CD4-positive, alpha-beta T cell treated with Interleukin-17A for 1 hour (primary cell): ENCODE measurements at regions not wholly inside any gene's neighbourhood (a gene's known extent, or its start where the extent isn't known, plus 50 kb on each side); places are given as distances from the start of the nearest gene placed in this dataset.

Experiments used
- DNase-seq: peaks from one replicate; pipeline ENCODE4 v3.0.0-alpha.2; 2020

DNA sequence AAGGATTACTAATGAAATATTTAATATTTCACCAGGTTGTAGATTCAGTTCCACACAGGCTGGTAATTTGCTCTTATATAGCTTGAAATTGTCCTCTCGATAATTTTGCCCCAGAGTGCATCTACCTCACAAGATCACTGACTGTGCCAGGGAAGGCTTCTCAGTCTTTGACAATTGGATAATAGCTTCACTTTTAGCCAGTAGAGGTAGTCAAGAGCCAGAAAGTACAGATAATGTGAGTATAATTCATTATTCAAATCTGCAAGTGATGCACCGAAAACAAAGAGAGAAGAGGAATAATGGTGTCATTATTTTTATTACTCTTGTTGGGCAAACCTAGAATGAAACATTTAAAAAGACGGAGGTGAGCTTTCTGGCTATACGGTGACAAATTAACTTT is 292.8 kb downstream of the EN1 start:
- DNase-seq, result no peak

DNA sequence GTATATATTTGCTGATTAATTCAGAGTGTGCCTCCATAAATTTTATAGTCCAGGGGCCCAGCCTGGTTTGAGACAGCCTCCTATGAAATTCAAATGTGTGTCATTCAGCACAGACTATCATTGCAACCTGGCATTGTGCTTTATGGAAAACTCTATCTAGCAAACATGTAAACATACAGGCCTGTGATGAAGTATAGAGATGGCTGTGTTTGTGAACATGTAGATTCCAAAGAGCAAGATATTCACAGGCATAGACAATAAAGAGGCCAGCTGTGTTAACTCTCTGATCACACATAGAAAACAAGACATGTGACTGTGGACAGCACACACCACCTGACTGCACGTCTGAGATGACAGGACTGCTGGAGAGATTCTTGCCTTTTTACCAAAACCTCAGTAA is 297.9 kb downstream of the EN1 start:
- DNase-seq, result no peak

DNA sequence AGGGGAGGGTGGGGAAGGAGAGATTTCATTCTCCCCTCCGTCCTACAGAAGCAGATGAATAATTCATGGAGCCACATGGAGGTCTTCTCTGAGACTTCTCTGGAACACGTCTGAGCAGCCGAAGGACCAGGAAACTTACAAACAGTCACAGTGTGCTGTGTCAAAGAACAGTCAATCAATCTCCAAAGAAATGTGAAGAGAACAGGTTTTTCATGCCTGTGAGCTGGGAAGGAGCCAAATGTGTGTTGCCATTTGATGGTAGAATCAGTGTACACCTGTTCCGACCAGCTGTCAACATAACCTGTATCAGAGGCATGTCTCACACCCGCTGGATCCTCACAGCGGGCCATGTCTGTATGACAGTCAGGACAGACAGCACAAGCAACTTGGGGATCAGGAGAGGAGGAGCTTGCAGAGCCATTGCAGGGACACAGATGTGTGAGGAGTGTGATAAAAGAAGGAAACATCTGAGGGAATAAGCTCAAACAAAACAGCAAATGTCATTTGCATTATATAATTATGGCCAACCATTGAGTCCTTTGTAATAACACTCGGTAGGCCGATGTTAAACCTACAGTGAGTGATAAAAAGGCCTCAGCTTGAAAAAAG is 298.5 kb downstream of the EN1 start:
- DNase-seq, result no peak

DNA sequence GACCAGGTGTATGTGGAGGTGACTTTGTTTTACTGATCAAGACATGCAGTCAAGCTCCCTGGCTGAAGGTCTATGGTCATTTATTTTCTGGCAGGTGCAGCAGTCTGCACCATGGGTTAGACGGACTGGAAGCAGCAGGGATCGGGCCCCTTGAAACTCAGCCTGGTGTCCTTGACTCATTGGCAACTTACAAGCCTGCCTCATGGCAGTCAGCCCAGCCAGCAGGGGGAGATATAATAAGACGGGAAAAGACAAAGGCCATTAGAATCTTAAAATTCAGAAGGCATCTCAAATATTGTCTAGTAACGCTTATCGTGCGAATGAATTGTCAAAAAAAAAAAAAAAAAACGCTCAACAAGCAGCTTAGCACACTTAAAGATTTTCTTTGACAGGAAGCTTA is 308.2 kb downstream of the EN1 start:
- DNase-seq, result no peak

DNA sequence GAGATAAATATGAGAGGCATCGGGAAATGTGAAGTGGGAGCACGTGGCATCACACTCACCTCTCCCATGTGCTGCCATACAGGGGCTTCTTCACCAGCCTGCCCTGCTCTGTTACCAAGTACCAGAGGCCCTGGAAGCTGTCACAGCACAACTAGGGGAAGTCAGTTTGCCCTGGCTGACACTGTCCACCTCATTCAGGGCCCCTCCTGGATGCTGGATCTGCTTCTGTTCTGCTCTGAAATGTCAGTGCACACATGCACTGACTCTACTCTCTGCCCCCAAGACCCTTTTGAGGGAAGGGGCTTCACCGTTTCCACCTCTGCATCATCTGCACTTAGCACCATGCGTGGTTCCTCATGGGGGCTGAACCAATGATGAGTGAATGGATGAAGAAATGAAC is 311.1 kb downstream of the EN1 start:
- DNase-seq, result no peak

DNA sequence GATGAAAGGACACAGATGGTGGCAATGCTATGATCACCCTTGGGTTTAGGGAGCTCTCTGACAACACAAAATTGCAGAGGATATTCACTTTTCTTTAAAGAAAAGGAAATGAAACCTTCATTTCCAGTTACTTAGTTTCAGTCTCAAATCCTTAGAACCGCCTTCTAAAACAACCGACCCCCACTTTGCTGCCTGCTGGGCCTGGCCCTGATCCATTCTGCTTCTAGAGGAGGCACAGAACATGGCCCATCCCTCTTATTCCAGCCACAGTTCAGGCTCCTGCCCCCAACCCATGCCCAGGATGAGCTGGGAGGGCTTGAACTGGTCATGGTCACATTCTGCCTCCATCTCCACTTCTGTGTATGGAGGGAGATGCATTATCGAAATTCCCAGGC is 311.6 kb downstream of the EN1 start:
- DNase-seq, result no peak

DNA sequence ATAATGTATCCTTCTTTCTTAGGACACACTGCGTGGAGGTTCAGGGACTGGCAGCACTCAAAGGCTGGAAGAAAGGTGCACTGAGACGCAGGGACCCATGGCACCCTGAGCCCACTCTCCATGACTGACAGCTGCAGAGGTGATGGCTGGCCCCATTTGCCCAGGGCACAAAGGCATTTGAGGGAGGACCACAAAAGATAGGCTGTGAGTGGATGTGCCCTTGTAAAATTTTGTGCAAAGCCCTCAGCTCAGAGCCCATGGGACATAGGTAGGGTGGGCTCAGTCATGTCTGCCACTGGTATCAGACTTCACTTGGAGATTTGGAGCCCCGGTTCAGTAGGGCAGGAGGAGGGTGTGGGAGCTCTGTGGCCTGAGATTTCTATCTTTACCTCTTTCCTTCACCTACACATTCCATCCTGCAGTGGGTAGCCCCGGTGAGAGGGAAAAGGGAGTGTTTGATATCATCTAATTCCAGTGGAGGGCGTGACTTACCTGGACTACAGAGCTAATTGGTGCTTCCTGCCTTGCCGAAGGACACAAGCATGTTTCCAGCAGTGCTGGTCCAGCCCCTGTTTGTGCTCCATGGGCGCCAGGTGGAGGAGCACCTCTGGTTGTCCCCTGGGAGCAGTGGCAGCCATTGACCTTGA is 312.2 kb downstream of the EN1 start:
- no peak for DNase-seq

DNA sequence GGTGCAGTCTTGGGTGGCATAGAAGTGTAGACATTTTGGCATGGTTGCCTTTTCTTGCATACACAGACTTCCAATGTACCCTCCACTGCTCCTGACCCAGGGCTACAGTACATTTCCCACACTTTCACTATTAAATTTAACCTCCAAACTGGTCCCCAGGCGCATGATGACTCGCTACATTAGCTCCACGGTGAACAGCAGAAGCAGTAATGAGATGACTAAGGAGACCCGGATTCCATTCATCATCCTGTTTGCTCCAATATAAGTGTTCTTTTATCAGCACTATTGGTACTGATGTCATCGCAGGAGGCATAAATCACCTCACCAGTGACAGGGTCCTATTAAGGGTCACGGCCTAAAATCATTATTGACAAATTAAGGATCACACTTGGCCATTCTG is 316.5 kb downstream of the EN1 start:
- no peak for DNase-seq

DNA sequence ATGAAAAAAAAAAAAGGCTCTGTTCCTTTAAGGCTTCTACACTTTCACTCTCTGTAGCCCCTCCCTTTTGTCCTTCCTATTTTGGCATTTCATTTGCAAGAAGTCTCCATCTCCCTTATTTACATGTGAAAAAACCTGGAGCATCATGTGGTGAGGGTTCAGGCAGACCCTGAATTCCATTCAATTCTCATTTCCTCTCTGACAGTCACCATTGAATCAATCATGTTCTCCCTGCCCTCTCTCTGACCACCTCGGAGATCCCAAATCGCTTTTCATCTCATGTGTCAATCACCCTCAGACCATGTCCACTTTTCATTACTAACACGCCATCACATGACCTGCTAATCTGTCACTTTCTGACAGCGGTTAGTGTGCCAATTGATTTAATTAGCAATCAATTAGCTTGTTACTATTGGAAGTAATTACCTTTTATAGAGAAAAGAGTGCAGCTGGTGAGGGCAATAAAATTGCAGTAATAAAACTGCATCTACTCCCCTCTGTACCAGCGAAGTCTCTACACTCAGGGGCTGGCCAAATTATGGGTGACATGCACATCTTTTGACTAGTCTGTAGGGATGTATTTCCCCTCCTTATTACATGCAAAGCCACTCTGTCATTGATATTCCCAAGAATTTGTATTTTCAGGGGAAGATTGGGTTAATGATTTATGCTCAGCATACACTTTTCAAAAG is 317.4 kb downstream of the EN1 start:
- no peak for DNase-seq

DNA sequence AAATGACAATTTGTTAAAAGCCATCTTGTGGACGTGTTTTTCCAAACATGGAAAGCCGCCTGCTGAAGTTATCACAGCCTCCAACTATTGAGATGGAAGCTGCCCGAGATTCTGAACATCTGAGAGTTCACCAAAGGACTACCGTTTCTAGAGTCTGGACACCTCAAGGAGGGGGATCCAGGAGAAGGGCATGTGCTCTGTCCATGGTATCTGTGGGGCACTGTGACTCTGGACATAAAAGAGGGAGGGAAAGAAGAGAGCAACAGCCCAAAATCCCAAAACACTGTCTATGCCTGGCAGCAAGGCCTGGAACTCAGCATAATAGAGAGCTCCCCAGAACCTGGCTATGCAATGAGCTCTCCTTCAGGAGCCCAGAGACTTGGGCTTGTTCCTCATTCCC is 319.9 kb downstream of the EN1 start:
- DNase-seq, result no peak

DNA sequence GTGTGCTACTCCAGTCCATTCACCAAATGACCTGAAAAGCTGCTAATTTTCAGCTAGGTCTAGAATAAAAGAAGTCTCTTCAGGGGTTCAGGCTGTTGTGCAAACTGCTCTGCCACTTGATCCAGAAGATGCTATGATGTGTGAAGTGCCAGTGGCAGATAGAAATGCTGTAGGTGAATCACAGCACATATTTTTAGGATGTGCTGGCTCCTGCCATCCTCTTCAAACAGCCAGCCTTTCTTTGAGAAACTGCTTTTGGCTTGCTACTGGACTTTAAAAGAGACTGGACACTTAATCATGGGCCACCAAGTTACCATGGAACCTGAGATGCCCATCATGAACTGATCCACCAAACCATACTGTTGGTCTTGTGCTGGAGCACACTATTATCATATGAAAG is 322.1 kb downstream of the EN1 start:
- no peak for DNase-seq

DNA sequence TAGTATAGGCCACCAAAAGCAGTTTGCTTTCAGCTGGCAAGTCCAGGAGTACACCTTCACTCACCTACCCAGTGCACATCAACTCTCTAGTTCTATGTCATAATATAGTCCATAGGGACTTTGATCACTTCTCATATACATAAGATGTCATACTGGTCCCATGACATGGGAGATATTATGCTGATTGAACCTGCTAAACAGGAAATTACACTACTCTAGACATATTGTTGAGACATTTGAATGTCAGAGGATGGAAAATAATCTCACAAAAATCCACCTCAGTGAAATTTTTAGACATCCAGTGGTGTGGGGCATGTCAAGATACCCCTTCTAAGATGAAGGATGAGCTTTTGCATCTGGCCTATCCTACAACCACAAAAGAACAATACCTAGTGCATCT is 322.5 kb downstream of the EN1 start:
- DNase-seq, result no peak

DNA sequence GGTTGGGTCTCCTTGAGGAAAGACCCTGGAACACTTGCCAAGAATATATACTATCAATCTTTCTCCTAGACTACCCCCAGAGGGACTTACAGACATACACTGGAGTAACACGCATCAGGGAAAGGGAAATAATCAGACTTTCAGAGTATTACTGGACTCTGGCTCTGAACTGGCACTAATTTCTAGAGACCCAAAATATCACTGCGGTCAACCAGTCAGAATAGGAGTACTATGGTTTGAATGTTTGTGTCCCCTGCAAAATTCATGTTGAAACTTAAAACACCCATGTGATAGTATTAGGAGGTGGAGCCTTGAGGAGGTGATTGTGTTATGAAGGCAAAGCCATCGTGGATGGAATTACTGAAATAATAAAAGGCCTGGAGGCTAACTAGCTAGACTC is 323.7 kb downstream of the EN1 start:
- DNase-seq, result no peak

DNA sequence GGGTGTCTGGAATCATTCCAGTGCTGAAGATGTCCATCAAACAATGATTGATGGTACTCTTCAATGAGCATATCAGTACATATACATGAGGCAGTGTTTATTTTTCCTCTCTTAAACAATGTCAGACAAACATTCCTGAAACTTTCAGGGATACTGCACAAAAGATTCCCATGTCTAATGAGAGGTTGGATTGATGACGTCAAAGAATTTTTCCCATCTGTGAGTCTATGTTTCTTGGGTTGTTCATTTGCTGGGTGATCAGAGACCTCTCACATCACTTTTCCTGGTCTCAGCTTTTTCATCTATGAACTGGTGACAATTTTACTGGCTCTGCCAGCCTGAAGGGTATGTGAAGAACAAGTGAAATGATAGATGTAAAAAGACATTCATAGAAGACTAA is 325.5 kb downstream of the EN1 start:
- DNase-seq, result no peak

DNA sequence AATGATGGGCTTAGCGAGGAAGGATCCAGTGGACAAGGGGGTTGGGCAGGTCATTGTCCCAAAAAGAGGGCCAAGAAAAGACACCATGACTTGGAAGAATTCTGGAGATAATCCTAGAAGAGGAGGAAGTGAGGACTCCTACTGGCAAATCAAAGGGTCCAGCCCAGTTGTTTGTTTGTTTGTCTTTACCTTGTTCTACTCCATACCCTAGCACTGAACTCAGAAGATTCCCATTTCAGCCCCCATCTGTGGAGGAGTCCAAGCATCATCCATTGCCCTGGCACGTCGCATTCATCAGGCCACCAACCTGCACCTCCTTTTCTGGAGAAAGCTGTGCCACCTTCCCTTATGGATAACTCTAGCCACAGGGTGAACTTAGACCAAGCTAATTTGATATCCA is 326.2 kb downstream of the EN1 start:
- no peak for DNase-seq

DNA sequence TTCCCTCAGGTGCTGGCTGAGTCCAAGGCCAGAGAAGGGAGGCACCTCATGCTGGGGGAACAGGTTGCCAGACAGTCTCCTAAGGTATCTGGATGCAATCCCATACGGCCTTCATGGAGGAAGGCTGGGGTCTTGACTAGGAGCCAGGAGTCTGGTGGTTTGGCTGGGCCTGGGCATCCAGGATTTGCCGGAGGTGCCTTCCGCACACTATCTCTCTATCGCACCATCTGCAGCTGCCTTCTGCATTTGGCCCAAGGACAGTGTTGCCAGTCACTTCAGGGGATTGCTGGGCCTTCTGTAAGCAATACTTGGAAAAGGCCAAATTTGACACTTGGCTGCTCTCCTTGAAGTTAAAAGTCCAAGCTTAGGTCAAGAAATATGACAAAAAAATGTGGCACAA is 327.2 kb downstream of the EN1 start:
- DNase-seq, result no peak

DNA sequence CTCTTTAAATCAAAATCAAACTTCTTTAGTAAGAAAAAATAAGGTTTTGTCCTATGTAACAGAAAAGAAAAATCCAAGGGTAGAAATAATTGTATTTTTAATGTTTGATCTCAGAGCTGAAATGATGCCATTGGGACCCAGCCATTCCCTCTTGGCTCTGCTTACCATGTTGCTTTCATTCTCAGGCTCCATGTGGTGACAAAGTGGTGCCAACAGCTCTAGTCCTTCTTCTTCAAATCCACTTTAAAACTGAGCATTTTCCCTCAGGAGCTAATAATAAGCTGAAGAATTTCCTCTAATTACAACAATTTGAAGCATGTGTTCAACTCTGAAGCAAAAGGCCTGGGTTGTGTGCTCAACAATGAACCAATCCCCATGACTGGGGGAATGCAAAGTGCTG is 327.9 kb downstream of the EN1 start:
- DNase-seq, result no peak

DNA sequence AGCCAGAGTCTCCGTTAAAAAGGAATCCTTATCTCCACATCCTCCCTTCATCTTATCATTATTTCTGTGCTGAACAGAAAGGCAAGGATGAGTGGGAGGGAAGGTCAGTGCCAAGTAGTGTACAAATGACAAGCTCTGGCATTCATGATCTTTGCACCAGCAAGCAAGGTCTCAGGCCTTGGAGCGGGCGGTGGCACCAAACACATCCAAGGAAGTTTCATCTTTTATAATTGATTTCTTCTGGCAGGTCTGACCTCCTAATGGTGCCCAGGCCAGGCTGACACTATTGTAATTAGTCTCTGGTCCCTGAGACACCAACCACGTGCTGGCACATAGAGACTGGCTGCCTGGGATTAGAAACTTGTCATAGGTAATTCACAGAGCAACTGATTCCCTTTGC is 336.6 kb downstream of the EN1 start:
- DNase-seq, result no peak

DNA sequence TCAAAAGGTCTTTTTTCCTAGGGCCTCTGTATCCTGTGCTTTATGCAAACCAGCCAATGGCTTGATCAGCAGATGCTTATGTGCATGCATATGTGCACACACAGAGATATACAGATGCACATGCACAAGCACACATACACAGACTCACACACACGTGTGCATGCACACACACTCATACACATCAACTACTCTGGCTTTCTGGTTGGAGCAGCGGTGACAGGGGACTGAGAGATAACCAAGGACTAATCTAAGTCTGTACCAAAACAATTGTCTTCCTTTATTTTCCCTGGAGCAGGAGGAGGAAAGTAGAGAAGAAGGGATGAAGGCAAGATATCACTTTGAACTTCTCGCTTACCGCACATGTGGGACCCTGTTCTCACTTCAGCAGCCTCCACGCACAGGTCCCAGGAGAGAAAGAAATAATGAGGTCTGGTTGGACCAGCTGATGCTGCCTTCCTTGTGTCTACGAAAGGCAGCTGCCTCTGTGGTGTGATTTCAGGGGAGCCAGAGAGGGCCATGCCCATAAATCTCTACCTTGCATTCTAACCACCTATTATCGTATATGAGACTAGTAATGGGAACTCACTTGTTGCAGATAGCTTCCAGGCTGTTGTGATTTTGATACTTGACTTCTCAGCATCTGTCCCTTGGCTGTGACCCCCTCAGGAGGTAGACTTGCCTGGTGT is 338.0 kb downstream of the EN1 start:
- no peak for DNase-seq

DNA sequence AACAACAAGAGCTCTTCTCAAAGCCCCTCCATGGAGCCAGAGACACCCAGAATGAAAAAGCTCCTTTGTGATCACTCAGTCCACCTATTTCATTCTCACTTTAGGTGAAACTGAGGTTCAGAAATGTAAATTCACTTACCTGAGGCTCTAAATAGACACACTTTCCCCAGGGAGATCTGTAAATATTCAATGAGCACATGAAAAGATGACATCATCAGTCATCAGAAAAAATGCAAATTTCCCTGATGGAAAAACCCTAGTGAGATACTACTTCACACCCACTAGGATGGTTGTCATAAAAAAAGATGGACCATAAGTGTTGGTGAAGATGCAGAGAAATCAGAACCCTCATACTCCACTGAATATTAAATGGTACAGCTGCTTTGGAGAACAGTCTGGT is 339.2 kb downstream of the EN1 start:
- no peak for DNase-seq

DNA sequence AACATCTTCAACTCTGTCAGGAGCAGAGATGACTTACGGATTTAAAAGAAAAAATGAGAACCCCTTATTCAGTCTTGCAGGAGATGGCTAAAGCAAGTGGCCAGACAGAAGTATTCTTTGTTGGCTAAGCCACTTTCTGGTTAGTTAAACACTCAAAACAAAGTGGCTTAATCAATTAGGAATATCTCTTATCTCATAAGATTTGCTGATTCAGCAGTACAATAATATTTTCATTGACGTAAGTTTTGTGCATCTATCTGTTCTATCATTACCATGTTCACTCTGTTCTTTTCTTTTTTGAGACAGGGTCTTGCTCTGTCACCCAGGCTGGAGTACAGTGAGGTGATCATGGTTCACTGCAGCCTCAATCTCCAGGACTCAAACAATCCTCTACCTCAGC is 342.0 kb downstream of the EN1 start:
- no peak for DNase-seq

DNA sequence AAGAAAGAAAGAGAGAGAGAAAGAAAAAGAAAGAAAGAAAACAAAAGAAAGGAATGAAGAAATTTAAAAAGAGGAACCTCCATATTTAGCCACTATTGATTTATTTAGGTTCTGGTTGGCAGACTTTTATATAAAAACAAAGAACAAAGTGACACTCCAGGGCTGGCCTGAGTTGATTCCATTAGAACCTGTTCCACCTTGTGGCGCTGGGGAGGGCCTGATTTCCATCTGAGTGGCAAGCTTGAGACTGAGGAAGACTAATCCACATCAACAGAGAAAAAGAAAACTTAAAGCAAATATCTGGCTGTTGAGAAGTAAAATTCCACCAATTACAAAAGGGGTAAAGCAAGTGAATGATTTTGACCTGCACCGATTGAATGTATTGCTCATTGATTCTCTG is 345.3 kb downstream of the EN1 start:
- no peak for DNase-seq

DNA sequence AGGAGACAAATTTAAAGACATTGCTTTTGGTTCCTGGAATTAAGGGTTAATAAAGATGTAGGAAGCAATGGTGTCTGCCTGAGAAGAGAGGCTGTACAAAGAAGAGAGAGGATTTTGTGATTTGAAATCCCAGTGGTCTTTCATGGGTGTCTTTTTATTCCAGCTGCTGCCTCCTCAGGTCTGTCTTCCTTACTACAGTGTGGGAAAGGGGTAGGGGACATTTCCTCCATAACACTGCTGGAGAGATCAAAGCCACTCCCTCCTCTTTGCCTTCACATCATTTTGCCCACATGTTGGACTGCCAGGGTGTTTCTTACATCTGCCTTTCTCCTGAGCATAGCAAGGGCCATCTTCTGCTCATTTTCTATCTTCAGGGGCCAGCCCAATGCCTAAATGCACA is 348.5 kb downstream of the EN1 start:
- no peak for DNase-seq
